Ishikawa (cell line): ENCODE measurements at regions not wholly inside any gene's neighbourhood (a gene's known extent, or its start where the extent isn't known, plus 50 kb on each side); places are given as distances from the start of the nearest gene placed in this dataset.

Experiments
- CEBPB ChIP-seq: IDR thresholded peaks from 2 replicates; pipeline ENCODE4 v1.6.1; 2012
- FOXM1 ChIP-seq: IDR thresholded peaks from 2 replicates; pipeline ENCODE4 v1.6.1; 2012; ENCODE audit warnings: low read depth, borderline replicate concordance
- MAX ChIP-seq: IDR thresholded peaks from 2 replicates; pipeline ENCODE4 v1.6.1; 2012
- NFIC ChIP-seq: IDR thresholded peaks from 2 replicates; pipeline ENCODE4 v1.6.1; 2012
- TAF1 ChIP-seq: IDR thresholded peaks from 2 replicates; pipeline ENCODE4 v1.6.1; 2012; ENCODE audit warnings: low read depth, mild to moderate bottlenecking
- USF1 ChIP-seq: IDR thresholded peaks from 2 replicates; pipeline ENCODE4 v1.6.1; 2012
- YY1 ChIP-seq: IDR thresholded peaks from 2 replicates; pipeline ENCODE4 v1.6.1; 2012; ENCODE audit warnings: low read depth
- ZBTB7A ChIP-seq: IDR thresholded peaks from 2 replicates; pipeline ENCODE4 v1.6.1; 2012; ENCODE audit warnings: low read depth

- TF ChIP-seq CEBPB, result no peak
- TF ChIP-seq YY1, result no peak
- no peak for TF ChIP-seq USF1
- no peak for TF ChIP-seq ZBTB7A
- TF ChIP-seq TAF1, result no peak
- TF ChIP-seq MAX, result no peak
- no peak for TF ChIP-seq NFIC
- no peak for TF ChIP-seq FOXM1
These were observed 120.7 kb upstream of the PMEPA1 start for GRCh38 chr20:57830515-57830895.
